CD4-positive, alpha-beta T cell treated with Interleukin-4 for 4 hours (primary cell): ENCODE measurements at regions not wholly inside any gene's neighbourhood (a gene's known extent, or its start where the extent isn't known, plus 50 kb on each side); places are given as distances from the start of the nearest gene placed in this dataset.
"Not testable (repeated sequence)": the region's sequence is repeated elsewhere in the genome, so short reads cannot be mapped to it uniquely, and the experiment has no call there.

Experiments used
- DNase-seq: peaks from one replicate; pipeline ENCODE4 v3.0.0-alpha.2; 2020

DNA sequence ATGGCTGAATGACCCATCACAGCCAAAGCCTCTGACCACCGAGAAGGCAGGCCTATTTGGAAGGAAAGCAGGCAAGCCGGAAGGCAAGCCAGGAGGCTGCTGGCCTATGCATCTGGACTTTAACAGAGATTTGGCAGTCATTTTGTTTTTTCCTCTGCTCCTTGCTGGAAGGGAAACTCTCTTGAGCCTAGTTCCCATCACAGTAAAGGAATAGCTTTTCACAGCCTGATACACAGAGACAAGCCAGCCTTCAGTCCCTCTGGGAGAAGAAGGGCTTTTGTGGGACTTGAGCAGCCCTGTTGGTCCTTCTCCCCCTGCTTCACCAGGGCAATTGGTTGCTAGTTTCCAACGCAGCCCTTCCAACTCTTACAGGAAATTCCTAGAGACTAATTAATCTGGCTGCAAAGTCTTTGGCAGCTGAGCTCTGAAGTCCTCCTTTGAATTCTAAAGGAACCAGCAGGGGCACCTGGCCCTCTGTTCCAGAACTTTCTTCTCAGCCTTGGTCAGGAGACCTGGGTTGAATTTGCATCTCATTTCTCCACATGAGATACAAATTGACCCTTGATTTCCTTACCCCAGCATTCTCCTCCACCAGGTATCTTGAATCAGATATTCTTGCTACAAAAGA lies 157.3 kb upstream of the EPB41L4A start:
- no peak for DNase-seq

- no peak for DNase-seq
Measured at GRCh38 chr5:112579599-112580170, 158.0 kb upstream of the APC start.

- no peak for DNase-seq
Measured at GRCh38 chr5:112581811-112582320, 155.8 kb upstream of the APC start.

GRCh38 chr5:112583166-112583565 lies 154.5 kb upstream of the APC start:
- no peak for DNase-seq

- no peak for DNase-seq
Measured at GRCh38 chr5:112584781-112585180, 152.9 kb upstream of the APC start.

- no peak for DNase-seq
Measured at GRCh38 chr5:112586596-112587062, 151.1 kb upstream of the APC start.

DNA sequence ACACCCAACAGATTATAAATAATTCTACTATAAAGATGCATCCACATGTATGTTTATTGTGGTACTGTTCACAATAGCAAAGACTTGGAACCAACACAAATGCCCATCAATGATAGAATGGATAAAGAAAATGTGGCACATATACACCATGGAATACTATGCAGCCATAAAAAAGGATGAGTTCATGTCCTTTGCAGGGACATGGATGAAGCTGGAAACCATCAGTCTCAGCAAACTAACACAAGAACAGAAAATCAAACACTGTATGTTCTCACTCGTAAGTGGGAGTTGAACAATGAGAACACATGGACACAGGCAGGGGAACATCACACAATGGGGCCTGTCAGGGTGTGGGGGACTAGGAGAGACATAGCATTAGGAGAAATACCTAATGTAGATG lies 146.8 kb upstream of the APC start:
- not testable (repeated sequence) for DNase-seq

GRCh38 chr5:112594095-112594850 lies 143.4 kb upstream of the APC start:
- DNase-seq = no peak

- no peak for DNase-seq
Measured at GRCh38 chr5:112594941-112595340, 142.7 kb upstream of the APC start.

DNA sequence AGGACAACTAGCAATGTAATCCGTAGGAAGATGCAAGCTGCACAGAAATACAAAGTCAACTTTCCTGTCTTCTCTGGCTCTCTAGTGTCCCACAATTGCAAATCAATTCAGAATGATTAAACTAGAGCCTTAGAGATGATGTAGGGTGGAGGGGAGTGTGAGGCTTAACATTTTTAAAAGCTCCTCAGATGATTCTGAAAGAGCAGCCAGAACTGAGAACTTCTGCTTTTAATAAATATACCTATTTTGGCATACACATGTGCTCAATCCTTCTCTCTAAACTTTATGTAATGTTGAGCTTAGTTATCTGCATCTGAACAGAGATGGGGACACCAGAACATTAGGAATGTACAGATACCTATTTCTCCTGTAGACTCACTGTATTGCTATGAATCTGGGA lies 139.9 kb upstream of the APC start:
- no peak for DNase-seq

DNA sequence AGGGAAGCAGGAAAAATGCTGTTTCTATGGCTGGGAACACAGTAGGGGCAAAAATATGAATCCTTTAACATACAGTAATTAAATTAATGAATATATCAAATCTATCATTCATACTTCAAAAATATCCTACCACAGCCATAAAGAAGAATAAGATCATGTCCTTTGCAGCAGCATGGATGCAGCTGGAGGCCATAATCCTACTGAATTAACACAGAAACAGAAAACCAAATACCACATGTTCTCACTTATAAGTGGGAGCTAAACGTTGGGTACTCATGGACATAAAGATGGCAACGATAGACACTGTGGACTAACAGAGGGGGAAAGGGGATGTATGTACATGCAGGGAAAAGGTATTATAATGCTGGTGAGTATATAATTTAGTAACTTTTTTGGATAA lies 137.2 kb upstream of the APC start:
- DNase-seq = not testable (repeated sequence)

GRCh38 chr5:112604732-112605630 lies 132.7 kb upstream of the APC start:
- no peak for DNase-seq

GRCh38 chr5:112608975-112609374 lies 128.7 kb upstream of the APC start:
- DNase-seq = no peak

DNA sequence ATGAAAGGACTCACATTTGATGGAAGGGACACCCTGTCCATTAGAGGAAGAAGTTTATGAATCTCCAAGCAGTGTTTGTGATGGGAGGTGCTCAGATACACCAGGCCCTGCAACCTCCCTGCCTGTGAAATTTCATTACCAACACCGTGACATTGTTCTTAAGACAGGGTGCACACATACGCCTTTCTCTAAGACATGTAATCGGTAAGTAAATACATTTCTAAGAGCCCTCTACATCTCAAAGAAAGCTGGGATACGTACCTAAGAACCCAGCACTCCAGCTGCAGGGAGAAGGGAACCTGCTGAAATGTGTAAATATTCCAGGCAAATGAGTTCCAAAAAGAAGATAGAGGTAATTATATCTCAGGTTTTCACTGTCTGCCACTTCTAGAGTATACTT lies 125.0 kb upstream of the APC start:
- DNase-seq = no peak

DNA sequence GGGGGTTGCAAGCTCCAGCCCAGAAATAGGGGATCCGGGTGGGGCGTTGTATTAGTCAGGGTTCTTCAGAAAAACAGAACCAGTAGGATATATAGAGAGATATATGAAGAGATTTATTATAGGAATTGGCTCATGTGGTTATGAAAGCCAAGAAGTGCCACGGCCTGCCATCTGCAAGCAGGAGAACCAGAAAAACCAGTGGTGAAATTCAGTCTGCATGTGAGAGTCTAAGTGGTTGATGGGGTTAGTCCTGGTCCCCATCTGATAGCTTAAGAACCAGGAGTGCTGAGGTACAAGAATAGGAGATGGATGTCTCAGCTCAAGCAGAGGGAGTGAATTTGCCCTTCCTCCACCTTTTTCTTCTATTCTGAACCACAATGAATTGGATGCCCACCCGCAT lies 123.4 kb upstream of the APC start:
- DNase-seq = no peak

DNA sequence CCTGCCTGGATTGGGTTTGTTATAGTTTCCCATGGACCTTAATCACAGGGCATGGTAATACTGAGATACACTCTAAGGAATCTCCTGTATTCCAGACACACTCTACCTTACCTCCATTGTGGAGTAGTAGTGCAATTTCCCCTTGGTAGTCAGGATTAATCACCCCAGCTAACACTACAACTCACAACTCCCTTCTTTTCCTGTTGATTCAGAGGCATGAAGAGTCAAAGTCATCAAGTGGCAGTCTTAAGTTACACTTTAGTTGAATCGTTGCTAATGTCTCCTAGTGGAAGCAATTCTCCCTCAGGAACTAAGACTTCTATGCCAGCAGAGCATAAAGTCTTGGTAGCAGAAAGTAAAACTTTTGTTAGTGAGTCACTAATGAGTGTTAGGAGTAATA lies 122.7 kb upstream of the APC start:
- DNase-seq = no peak

- no peak for DNase-seq
Measured at GRCh38 chr5:112616812-112617547, 120.7 kb upstream of the APC start.

- no peak for DNase-seq
Measured at GRCh38 chr5:112625246-112625645, 112.4 kb upstream of the APC start.

- no peak for DNase-seq
Measured at GRCh38 chr5:112625689-112626438, 111.8 kb upstream of the APC start.

DNA sequence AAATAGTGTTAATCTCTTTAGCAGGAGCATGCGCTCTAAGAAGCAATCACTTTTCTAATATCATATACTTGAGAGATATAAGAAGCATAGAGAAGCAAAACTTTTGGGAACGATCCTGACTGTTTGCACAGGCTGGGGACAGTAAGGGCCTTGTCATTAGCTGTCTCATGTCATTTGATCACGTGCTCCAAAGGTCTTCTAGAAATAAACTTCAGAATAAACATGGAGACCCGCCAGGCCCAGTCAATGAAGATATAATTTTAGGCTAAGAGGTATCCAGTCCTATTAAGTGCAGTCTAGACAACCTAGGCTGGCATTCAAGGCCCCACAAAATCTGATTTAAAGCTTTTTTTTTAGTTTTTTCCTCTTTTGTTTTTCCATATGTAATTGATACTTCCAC lies 111.0 kb upstream of the APC start:
- no peak for DNase-seq

GRCh38 chr5:112628214-112628980 lies 109.3 kb upstream of the APC start:
- DNase-seq = no peak
